NCI-H82 (cell line): ENCODE measurements at regions not wholly inside any gene's neighbourhood (a gene's known extent, or its start where the extent isn't known, plus 50 kb on each side); places are given as distances from the start of the nearest gene placed in this dataset.
"Not testable (repeated sequence)": the region's sequence is repeated elsewhere in the genome, so short reads cannot be mapped to it uniquely, and the experiment has no call there.

ENCODE experiments used
- DNase-seq: peaks from one replicate; lab custom pipeline; 2025; lab: John Stamatoyannopoulos, UW

DNA sequence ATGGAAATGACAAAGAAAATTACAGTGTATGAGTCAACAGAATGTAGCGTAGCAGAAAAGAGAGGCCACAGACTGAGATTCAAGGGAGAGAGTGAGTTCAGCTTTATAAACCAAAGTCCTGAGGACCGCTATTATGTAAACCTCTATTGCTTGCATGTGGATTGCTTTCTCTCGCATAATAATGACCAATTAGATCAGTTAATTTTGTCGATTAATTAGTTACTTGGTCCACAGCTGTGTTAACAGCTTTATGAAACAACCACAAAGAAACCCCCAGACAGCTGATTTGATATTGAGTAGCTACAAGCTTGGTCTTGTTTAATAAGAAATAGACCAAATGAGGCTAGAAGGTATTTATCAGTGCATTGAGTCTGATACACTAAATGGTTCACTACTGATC is 291.8 kb upstream of the ERCC4 start:
- no peak for DNase-seq

DNA sequence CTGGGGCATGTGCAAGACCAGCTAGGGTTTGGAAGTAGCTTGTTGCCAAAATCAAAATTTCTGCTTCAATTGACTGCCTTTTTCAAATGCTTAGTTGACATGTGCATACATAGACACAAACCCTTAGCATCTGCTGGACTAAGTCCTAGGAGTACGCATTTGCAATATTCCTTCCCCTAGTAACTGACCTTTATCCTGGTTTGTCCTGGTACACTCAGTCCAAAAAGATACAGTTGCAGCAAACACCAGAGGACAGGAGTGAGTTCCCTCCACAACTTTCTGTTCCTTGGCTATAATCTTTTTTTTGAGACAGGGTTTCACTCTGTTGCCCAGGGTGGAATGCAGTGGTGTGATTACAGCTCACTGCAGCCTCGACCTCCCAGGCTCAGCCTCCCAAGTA is 290.2 kb upstream of the ERCC4 start:
- DNase-seq: no peak

DNA sequence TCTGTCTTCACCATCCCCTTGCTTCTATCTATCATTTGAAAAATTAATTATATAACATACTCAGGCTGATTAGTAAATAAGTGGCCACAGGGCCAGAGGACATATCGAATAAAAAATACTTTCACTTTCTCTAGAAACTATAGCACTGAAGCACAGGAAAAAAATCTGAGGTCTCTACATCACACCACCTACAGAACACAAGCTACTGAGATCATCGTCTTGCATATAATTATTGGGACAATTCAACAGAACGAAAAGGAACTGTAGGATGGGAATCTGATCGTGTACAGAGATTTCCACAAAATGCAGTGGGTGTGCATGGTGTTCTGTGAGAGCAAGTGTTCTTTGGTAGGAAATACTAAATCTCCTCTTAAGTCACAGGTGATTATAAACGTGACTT is 289.6 kb upstream of the ERCC4 start:
- no peak for DNase-seq

DNA sequence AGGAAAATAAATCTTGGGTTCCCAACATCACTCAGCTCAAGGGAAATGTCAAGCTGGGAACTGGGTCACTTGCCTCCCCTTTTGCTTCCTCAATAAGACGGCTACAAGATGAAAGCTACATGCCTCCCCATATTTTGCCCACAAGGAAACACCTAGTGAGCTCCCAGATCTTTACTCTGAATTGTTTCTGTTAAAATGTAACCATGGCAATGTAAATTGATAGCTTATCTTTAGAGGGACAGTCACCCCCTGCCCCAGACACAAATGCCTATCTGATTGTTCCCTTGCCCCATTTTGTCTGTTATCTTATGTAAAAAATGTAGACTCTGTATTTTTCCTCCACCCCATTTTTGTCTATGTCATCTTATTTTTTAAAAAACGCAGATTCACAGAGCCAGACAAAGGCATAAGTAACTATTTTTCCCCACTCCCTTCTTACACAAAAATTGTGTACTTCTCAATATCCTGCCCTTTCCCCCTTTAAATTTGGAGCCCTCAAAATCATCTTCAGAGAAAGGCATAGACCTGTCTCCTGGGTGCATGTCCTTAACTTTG is 288.7 kb upstream of the ERCC4 start:
- DNase-seq: no peak

DNA sequence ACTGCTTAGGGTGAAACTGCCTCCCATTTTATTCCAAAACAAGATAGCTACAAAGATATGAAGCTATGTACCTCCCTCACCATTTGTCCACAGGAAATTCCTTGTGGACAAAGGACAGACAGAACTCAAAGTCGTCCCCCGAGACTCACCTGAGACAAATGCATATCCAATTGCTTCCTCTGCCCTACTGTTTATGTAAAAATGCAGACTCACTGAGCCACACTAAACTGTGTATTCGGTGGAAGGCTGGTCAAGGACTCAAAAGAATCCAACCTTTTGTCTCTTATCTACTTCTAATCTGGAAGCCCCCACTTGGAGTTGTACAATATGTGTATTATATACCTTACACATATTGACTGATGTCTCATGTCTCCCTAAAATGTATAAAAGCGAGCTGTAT is 288.0 kb upstream of the ERCC4 start:
- DNase-seq: no peak

DNA sequence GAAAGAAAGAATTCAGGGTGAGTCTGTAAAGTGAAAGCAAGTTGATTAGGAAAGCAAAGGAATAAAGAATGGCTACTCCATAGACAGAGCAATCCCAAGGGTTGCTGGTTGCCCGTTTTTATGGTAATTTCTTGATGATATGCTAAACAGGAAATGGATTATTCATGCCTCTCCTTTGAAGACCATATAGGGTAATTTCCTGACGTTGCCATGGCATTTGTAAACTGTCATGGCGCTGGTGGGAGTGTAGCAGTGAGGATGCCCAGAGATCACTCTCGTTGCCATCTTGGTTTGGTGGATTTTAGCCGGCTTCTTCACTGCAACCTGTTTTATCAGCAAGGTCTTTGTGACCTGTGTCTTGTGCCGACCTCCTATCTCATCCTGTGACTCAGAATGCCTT is 287.4 kb upstream of the ERCC4 start:
- not testable (repeated sequence) for DNase-seq

DNA sequence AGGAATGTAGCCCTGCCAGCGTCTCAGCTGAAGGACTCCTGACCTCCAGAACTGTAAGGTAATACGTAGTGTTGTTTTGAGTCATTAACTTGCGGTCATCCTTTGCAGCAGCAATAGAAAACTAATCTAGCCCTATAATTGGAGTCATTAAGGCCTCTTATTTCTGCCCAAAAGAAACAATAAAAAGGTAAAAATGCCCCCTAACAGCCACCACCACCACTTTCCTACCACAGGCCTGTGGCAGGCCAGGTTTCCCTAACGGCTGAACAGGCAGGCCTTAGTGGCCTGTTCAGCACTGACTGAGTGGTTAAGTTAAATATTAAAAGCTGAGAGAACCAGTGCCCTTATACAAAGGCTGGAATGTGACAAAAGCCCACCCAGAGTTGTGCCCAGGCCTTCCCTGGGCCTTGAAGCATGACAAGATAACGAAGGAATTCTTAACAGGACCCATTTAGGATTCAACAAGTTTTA is 286.5 kb upstream of the ERCC4 start:
- no peak for DNase-seq

DNA sequence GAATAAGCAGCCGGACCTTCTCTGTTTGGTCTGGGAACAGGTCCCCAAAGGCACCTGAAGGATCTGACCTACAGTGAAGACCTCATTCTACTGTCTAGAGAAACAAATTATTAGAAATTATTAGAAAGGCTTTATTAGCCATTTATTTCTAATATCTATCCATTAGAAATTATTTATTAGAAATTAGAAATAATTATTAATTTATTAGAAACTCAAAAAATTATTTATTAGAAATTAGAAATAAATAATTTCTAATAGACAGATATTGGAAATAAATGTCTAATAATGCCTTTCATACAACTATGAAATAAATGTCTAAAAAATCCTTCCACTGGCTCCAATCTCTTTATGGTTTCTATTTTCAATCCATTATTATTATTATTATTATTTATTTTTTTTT is 285.7 kb upstream of the ERCC4 start:
- DNase-seq: no peak

DNA sequence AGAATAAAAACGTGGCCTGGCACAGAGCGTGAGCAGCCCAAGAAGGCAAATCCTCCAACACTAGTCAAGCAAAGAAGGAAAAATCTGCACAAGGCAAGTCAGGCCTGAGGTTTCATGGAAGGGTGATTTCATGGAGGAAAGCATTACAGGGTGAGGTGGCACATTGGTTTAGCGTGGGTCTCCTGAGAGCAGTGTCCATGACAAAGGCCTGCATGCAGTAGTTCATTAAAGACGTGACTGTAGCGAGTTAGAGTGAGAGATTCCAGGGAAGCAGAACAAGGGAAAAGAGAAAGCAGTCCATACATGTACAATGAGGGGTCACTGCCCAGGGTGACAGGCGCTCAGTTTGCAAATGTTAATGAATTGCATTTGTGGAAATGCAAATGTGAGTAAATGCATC is 285.0 kb upstream of the ERCC4 start:
- DNase-seq: no peak

DNA sequence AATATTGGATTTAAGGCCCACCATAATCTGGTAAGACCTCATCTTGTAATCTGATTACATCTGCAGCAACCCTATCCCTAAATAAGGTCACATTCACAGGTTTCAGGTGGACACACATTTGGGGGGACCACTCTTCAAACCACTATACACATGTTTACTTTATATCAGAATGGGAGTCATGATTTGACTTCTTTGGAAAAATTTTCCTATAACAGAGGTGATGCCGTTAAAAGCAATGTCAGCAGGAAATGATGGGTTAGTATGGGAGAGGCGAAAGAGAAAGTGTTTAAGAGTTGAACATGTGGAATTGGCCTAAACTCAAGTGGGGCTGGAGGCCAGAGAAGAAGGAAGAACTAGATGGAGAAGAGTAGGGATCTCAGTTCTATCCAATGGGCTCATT is 281.7 kb upstream of the ERCC4 start:
- peak; percentile 55 for DNase-seq

DNA sequence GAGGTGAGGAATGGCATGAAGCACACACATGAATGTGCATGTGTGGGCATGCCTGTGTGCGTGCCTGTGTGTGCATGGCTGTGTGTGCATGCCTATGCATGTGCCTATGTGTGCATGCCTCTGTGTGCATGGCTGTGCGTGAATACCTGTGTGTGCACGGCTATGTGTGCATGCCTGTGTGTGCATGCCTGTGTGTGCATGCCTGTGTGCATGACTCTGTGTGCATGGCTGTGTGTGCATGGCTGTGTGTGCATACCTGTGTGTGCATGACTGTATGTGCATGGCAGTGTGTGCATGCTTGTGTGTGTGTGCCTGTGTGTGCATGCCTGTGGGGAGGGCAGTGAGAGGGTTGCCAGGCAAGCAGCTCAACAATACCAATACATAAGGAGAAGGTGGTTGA is 276.5 kb upstream of the ERCC4 start:
- no peak for DNase-seq

DNA sequence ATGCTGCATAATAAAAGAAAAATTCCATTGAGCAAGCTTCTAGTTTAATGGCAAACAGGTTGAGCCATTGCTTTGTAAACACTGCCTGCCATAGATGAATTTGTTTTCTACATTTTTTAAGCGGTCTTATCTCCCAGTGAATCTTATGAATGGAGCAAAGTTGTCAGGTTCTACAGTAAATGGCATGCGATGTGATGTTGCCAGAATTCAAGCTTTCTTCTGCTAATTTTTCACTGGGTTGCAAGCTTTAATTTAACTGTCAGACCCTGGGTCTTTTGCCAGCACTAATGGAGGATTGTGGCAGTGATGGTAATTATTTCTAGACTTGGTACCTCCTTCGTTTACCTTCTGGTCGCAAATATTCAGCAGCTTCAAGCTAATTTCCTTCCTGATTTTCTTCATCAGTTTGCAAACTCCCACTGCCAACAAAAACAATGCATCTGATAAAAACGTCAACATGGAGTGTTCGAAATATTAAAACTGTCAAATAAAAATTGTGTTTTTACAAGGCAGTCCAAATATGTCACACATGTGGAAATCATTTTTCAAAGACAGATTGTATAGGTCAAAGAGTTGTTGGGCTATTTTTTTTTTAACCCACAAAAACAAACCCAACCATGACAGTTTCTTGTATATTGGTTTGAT is 274.2 kb upstream of the ERCC4 start:
- DNase-seq: no peak

DNA sequence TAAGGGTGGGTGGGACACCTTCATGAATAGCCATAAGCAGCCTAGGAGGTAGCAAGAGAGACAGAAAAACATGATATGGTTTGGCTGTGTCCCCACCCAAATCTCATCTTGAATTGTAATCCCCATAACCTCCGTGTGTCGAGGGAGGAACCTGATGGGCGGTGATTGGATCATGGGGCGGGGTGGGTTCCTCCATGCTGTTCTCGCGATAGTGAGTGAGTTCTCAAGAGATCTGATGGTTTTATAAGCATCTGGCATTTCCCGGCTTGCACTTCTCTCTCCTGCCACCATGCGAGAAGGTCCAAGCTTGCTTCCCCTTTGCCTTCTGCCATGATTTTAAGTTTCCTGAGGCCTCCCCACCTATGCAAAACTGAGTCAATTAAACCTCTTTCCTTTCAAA is 259.1 kb upstream of the ERCC4 start:
- DNase-seq: peak; percentile 6

DNA sequence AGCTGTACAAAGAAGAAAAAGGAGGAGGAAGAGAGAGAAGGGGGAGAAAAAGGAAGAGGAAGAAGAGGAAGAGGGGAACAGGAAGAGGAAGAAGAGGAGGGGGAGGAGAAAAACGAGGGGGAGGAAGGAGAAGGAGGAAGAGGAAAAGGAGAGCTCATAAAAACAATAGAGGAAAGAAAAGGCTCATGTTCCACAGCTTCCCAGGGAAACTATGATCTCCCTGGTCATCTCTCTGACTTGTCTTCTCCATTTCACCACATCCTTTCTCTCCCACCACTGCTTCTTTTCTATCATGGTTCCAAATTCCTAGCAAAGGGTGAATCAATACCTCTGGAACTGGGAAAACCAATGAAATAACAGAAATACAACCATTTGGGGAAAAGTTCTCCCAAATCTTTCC is 254.1 kb upstream of the ERCC4 start:
- DNase-seq: no peak

DNA sequence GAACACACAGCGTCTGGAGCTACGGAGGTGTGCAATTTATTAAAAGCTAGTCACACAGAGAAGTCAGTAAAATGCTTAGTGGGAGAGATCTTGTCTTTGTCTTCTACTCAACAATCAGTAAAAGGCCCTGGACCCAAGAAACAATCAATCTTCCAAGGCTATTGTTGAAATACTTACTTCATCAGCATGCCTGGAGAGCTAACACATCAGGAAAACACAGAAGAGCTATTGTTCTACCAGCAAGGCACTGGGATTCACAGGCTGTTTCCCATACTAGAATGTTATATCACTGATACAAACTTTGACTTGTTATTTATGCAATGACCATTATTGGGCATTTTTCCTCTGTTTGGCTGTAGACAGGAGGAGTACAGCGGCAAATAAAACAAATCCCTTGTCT is 247.8 kb upstream of the ERCC4 start:
- no peak for DNase-seq

DNA sequence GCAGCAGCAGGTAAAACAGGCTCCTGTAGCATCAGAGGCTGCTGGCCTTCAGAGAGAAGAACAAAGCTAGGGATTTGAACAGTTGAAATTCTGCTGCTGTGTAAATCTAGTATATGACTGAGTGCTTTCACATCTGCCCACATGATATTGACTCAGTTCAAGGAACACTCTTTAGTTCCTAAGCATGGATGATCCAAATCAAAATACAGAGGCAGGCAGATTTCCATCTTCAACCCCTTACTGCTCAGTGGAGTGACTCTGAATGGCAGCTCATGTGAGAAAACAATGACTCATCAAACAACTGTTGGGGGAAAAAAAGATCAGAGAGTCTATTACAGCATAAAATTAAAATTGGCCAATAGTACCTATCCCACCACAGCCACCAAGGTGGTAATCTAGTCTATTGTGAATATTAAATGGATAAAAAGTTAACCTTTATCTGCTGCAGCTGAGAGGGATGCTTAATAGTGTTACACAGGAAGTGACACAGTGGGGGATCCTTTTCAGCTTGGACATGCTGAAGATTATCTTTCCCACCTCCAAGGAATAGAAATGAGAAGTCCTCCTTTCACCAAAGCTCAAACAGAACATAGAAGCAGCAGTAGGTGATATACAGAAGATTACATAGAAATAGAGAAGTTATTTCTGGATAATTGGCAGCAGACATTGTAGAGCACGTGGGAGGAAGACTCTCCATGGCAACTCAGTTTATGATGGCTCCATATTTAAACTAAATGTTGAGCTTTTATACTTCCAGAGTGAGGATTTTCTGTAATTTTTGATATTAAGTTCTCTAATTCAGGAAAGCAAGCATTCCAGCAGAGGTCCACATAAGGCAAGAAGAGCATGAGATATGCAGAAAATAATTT is 239.7 kb upstream of the ERCC4 start:
- no peak for DNase-seq

DNA sequence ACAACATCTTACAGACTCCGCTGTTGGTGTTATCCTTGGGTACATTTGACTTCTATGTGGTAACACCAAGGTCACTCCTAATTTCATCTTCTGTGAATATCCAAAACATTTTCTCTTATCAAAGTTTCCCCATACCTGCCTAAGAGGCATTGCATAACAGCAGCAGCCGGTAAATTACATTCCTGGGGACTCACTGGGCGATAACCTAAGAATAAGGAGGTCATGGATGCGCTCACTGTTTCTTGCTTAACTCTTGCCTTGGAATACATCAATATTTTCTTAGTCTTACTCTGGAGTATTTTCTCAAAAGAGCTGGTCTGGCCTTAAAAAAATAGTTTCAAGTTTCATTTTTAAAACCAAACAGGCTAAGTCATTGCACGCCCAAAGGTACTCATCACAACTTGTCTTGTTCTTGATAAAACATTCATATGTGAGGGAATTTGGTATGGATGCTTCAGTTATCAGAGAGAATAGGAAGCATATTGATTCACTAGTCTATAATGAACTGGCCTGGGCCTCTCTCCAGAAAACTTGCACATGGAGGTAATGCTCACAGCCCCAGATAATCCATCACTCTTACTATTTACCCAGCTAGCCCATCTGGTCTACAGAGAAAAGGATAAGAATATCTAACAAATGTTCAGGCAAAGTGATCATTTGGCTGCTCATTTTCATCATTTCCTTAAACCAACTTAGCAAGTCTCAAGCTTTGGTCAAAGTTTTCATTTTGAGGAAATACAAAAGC is 235.0 kb upstream of the ERCC4 start:
- no peak for DNase-seq

DNA sequence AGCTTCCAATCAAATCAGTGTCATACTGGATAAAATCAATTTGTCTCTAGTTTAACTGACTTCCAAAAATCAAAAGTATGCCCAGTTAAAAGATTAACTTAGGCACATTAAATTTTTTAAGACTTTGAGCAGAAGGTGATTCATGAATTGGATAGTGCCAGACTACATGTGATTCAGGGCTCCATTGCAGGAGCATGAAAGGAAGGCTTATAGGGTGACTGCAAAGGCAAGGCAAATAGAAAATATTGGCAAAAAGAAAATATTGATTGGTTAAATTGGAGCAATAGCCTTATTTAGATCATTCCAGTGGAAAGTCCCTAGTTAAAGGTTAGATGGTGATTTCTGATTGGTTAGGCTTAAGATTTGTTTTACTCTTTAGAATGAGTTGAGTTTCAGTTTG is 223.9 kb upstream of the ERCC4 start:
- DNase-seq: no peak

DNA sequence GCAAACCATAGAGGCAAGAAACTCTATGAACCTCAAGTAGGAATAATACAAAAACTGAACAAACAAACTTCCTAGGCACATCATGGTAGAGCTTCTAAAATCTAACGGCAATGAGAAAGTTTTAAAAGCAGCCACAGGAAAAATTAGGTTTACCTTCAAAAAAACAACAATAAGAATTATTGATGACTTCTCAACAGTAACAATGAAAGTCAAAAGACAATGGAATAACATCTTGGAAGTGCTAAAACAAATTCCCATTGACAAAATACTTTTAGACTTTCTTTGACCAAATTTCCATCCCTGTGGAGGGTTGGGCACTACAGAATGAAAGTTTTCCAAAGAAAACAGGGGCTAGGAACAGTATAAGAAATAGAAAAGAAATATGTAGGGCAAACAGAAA is 222.9 kb upstream of the ERCC4 start:
- DNase-seq: no peak

DNA sequence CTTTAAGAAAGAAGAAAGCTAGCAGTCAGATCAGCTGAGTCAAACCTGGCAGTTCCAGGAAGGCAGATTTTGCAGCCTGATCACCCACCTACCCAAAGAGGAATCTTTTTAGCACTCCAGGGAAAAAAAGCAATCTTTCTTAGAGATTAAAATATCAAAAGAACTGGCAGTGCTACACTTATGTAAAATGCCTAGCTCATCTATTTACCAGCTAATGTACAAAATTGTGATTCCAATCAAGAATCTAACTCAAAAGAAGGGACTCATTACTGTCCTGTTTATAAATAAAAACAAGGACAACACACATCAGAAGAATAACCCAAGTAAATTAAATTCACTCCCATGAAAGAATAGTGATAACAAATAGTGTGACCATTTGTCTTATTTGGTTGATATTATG is 222.4 kb upstream of the ERCC4 start:
- DNase-seq: no peak

DNA sequence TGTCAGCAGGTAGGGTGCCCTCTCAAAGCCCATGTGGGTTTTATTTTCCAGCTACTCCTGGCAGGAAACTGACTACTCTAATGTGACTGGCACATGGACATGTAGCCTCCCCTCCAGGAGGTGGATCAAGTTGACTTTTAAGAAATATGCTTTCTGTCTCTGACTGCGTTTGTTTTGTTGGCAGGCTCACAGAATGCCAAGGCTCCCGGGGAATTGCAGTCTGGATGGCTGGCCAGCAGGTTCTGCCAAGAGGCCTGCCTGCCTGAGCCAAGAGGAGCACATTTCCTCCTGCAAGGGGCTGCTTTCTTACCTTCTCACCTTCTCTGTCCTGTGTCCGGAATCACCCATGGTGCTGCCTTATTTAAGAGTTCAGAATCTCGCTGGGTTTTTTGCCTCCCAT is 217.3 kb upstream of the ERCC4 start:
- DNase-seq: no peak

DNA sequence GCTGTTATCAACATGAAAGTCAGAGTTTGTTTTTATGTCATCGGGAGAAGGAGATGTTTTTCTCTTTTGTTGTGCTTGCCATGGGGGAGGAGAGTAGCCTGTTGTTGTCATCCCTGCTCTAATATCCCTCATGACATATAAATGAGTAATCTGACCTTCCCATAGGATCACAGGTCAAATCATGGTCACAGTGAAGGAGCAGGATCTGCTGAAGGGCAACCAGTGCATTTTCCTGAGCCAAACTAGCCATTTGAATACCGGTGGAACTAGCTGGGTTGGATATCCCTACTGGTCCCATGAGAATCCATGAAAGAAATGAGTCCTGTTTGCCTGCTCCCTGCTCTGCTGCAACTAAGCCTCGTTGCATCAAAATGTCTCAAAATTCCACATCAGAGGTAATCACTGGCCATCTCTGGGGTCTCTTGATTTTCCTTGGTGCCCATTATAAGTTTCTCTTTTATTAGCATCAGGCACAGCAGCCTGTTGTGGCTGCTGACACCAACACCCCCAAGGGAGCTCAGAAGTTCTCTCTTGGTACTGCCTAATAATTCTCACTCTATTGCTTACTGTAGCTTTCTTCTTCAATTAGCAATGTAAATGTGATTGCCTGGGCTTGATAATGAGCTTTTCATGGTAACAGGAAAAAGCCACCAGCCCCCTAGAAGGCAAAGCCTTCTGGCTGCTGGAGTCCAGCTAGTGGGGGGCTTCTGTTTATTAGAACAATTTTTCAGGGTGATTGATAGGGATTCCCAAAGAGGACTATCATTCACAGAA is 211.4 kb upstream of the ERCC4 start:
- no peak for DNase-seq
